ENCODE measurements at regions not wholly inside any gene's neighbourhood (a gene's known extent, or its start where the extent isn't known, plus 50 kb on each side); places are given as distances from the start of the nearest gene placed in this dataset.

GRCh38 chr13:82802528-82802927 is 1079.7 kb downstream of the SLITRK1 start:
- TF ChIP-seq POLR2A (IDR thresholded peaks at IDR 0.05) (no peak), POLR2AphosphoS5 (IDR thresholded peaks at IDR 0.05) (no peak), CTCF (IDR thresholded peaks at IDR 0.05) (no peak)
- no peaks in the 10 kb centered on the region for H3K27me3 ChIP-seq (replicated peaks; ENCODE audit: insufficient read depth)
- no peak overlapping the region for H3K4me3 ChIP-seq
- no peaks in the 10 kb centered on the region for H3K36me3 ChIP-seq
- no peak for DNase-seq (ENCODE audit: low spot score)
- WGBS, result 79% methylated on average over 3 of the region's 3 CpGs
- H3K9me3 ChIP-seq, result no peaks in the 10 kb centered on the region
- H3K4me1 ChIP-seq (replicated peaks), result no peaks in the 10 kb centered on the region
- intact Hi-C loops (cut with DNase I), result no loop called here
- no peak overlapping the region for H3K27ac ChIP-seq

- H3K36me3 ChIP-seq, result no peaks in the 10 kb centered on the region
- intact Hi-C loops (cut with DNase I), result no loop called here
- DNase-seq (ENCODE audit: low spot score), result no peak
- H3K4me1 ChIP-seq (replicated peaks), result no peaks in the 10 kb centered on the region
- H3K27ac ChIP-seq, result no peak overlapping the region
- 71% methylated on average over 2 of the region's 2 CpGs for WGBS
- TF ChIP-seq CTCF (IDR thresholded peaks at IDR 0.05) (no peak), POLR2A (IDR thresholded peaks at IDR 0.05) (no peak), POLR2AphosphoS5 (IDR thresholded peaks at IDR 0.05) (no peak)
- no peaks in the 10 kb centered on the region for H3K9me3 ChIP-seq
- H3K27me3 ChIP-seq (replicated peaks; ENCODE audit: insufficient read depth), result no peaks in the 10 kb centered on the region
- no peak overlapping the region for H3K4me3 ChIP-seq
Observed at GRCh38 chr13:82800391-82800790, 1081.9 kb downstream of the SLITRK1 start.

GRCh38 chr13:82797876-82798275 is 1084.4 kb downstream of the SLITRK1 start:
- intact Hi-C loops (cut with DNase I), result no loop called here
- Histone ChIP-seq H3K27ac (no peak overlapping the region), H3K9me3 (no peaks in the 10 kb centered on the region), H3K4me1 (replicated peaks) (no peaks in the 10 kb centered on the region), H3K27me3 (replicated peaks; ENCODE audit: insufficient read depth) (no peaks in the 10 kb centered on the region), H3K36me3 (no peaks in the 10 kb centered on the region), H3K4me3 (no peak overlapping the region)
- no peak for DNase-seq (ENCODE audit: low spot score)
- 61% methylated on average over 1 of the region's 1 CpG for WGBS
- TF ChIP-seq CTCF (IDR thresholded peaks at IDR 0.05) (no peak), POLR2AphosphoS5 (IDR thresholded peaks at IDR 0.05) (no peak), POLR2A (IDR thresholded peaks at IDR 0.05) (no peak)

- Histone ChIP-seq H3K36me3 (no peaks in the 10 kb centered on the region), H3K27ac (no peak overlapping the region), H3K9me3 (no peaks in the 10 kb centered on the region), H3K4me3 (no peak overlapping the region), H3K4me1 (replicated peaks) (no peaks in the 10 kb centered on the region), H3K27me3 (replicated peaks; ENCODE audit: insufficient read depth) (no peaks in the 10 kb centered on the region)
- no peak for TF ChIP-seq POLR2AphosphoS5 (IDR thresholded peaks at IDR 0.05)
- WGBS, result 23% methylated on average over 4 of the region's 4 CpGs
- intact Hi-C loops (cut with DNase I), result no loop called here
- DNase-seq (ENCODE audit: low spot score), result no peak
Observed at GRCh38 chr13:82791035-82791434, 1091.2 kb downstream of the SLITRK1 start.

GRCh38 chr13:82772816-82773215 is 1109.5 kb downstream of the SLITRK1 start:
- intact Hi-C loops (cut with DNase I), result no loop called here
- TF ChIP-seq POLR2AphosphoS5 (IDR thresholded peaks at IDR 0.05), result no peak
- TF ChIP-seq CTCF (IDR thresholded peaks at IDR 0.05), result no peak
- no peak for TF ChIP-seq POLR2A (IDR thresholded peaks at IDR 0.05)
- Histone ChIP-seq H3K27me3 (replicated peaks; ENCODE audit: insufficient read depth) (no peaks in the 10 kb centered on the region), H3K27ac (no peak overlapping the region), H3K9me3 (no peaks in the 10 kb centered on the region), H3K4me3 (no peak overlapping the region), H3K36me3 (no peaks in the 10 kb centered on the region), H3K4me1 (replicated peaks) (no peaks in the 10 kb centered on the region)
- WGBS, result 35% methylated on average over 3 of the region's 3 CpGs
- no peak for DNase-seq (ENCODE audit: low spot score)
